ENCODE measurements at regions not wholly inside any gene's neighbourhood (a gene's known extent, or its start where the extent isn't known, plus 50 kb on each side); places are given as distances from the start of the nearest gene placed in this dataset.
"Not testable (repeated sequence)": the region's sequence is repeated elsewhere in the genome, so short reads cannot be mapped to it uniquely, and the experiment has no call there.

GRCh38 chr14:22176957-22177356, 412.1 kb downstream of the DAD1 start:
- TF ChIP-seq CTCF (IDR thresholded peaks at IDR 0.05) (no peak), EP300 (IDR thresholded peaks at IDR 0.05) (no peak), POLR2A (IDR thresholded peaks at IDR 0.05) (no peak), POLR2AphosphoS5 (IDR thresholded peaks at IDR 0.05) (no peak)
- WGBS, 2 donors, result 53 to 86% methylated on average over 1 of the region's 1 CpG

GRCh38 chr14:22175278-22175558, 413.8 kb downstream of the DAD1 start:
- WGBS, 2 donors, result 95 to 100% methylated on average over 1 of the region's 1 CpG

More at GRCh38 chr14:22176957-22177356, 412.1 kb downstream of the DAD1 start:
- Histone ChIP-seq H3K9me3 (no peaks in the 10 kb centered on the region), H3K4me1 (no peaks in the 10 kb centered on the region), H3K4me3 (no peak overlapping the region), H3K27ac (no peak overlapping the region), H3K36me3 (no peaks in the 10 kb centered on the region), H3K27me3 (no peaks in the 10 kb centered on the region)
- DNase-seq, result no peak
- ATAC-seq (ENCODE audit: low FRiP score in 2 of 2), result no peak

GRCh38 chr14:22174412-22175277, 414.4 kb downstream of the DAD1 start:
- H3K4me3 ChIP-seq, result no peak overlapping the region
- no peaks in the 10 kb centered on the region for H3K27me3 ChIP-seq
- DNase-seq (no peak), ATAC-seq (ENCODE audit: low FRiP score in 2 of 2) (no peak)
- no peak overlapping the region for H3K27ac ChIP-seq
- no peak for TF ChIP-seq CTCF (IDR thresholded peaks at IDR 0.05)
- no peak for TF ChIP-seq POLR2A (IDR thresholded peaks at IDR 0.05)
- TF ChIP-seq EP300 (IDR thresholded peaks at IDR 0.05), result no peak
- TF ChIP-seq POLR2AphosphoS5 (IDR thresholded peaks at IDR 0.05), result no peak
- H3K4me1 ChIP-seq, result no peaks in the 10 kb centered on the region
- WGBS, 2 donors, result 69 to 79% methylated on average over 8 of the region's 8 CpGs
- no peaks in the 10 kb centered on the region for H3K36me3 ChIP-seq
- no peaks in the 10 kb centered on the region for H3K9me3 ChIP-seq

More at GRCh38 chr14:22175278-22175558, 413.8 kb downstream of the DAD1 start:
- not testable (repeated sequence) for H3K4me3 ChIP-seq; H3K27me3 ChIP-seq; H3K36me3 ChIP-seq; H3K9me3 ChIP-seq; DNase-seq; H3K27ac ChIP-seq; H3K4me1 ChIP-seq; ATAC-seq (ENCODE audit: low FRiP score in 2 of 2)

GRCh38 chr14:22168092-22168955, 420.7 kb downstream of the DAD1 start:
- Histone ChIP-seq H3K27ac (no peak overlapping the region), H3K4me3 (no peak overlapping the region), H3K9me3 (no peaks in the 10 kb centered on the region), H3K4me1 (no peaks in the 10 kb centered on the region), H3K27me3 (no peaks in the 10 kb centered on the region), H3K36me3 (no peaks in the 10 kb centered on the region)
- ATAC-seq (ENCODE audit: low FRiP score in 2 of 2) (no peak), DNase-seq (no peak)
- 81 to 83% methylated on average over 8 of the region's 8 CpGs for WGBS, 2 donors
- TF ChIP-seq EP300 (IDR thresholded peaks at IDR 0.05) (no peak), CTCF (IDR thresholded peaks at IDR 0.05) (no peak), POLR2A (IDR thresholded peaks at IDR 0.05) (no peak), POLR2AphosphoS5 (IDR thresholded peaks at IDR 0.05) (no peak)

GRCh38 chr14:22164616-22165015, 424.4 kb downstream of the DAD1 start:
- TF ChIP-seq POLR2A (IDR thresholded peaks at IDR 0.05) (no peak), CTCF (IDR thresholded peaks at IDR 0.05) (no peak), POLR2AphosphoS5 (IDR thresholded peaks at IDR 0.05) (no peak), EP300 (IDR thresholded peaks at IDR 0.05) (no peak)
- WGBS, 2 donors, result 64 to 71% methylated on average over 3 of the region's 3 CpGs
- no peaks in the 10 kb centered on the region for H3K9me3 ChIP-seq
- no peaks in the 10 kb centered on the region for H3K27me3 ChIP-seq
- DNase-seq, result no peak
- no peak overlapping the region for H3K27ac ChIP-seq
- H3K4me1 ChIP-seq, result no peaks in the 10 kb centered on the region
- no peaks in the 10 kb centered on the region for H3K36me3 ChIP-seq
- H3K4me3 ChIP-seq, result no peak overlapping the region
- ATAC-seq (ENCODE audit: low FRiP score in 2 of 2), result no peak

Measured in upper lobe of left lung (tissue), 6 donors.